RCC 7860 (cell line): ENCODE measurements at regions not wholly inside any gene's neighbourhood (a gene's known extent, or its start where the extent isn't known, plus 50 kb on each side); places are given as distances from the start of the nearest gene placed in this dataset.
"Not testable (repeated sequence)": the region's sequence is repeated elsewhere in the genome, so short reads cannot be mapped to it uniquely, and the experiment has no call there.

Source experiments
- DNase-seq: peaks from one replicate; pipeline ENCODE4 v3.0.0-alpha.2; 2015; ENCODE audit warnings: low spot score
- FAIRE-seq: peaks from 2 replicates; lab custom pipeline; 2012; peaks lifted over from hg19 to GRCh38; lab: Jason Lieb, UNC

DNA sequence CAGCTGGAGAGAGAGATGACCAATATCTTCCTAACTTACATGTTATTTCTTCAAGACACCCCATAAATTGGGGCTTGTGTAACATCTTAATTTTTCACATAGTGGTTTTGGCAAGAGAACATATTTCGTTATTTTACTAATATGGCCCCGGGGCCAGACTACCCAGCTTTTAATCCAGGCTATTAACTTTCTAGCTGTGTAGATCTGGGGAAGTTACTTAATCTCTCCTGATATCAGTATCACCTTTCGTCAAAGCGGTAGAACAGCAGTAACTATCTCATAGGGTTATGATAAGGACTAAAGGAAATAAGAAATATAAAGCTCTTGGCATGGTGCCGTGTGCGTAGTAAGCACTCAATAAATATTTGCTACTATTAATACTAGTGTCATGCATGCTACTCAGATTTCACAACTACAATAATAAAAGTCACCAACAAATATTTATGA, 71.6 kb upstream of the LYZL1 start:
- no peak for FAIRE-seq
- DNase-seq = no peak

DNA sequence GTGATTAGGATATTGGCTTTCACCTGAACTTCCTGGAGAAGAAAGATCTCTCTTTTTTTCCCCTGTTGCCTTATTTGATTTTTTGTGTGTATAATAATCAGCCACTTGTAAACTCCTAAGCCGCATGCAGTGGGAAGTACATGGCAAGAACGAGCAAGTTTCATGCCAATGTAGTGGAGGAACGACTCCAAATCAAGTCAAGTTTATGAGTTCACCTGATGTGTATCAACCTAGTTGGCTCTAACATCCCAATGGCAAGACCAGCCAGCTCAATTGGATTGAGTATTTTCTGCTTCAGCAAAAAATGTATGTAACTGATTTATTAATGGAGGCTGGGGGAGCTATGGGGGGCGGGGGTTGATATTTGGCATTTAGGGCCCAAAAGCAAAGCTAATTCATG, 65.5 kb upstream of the LYZL1 start:
- DNase-seq (no peak), FAIRE-seq (no peak)

- DNase-seq = no peak
- no peak for FAIRE-seq
These were observed 64.2 kb upstream of the LYZL1 start for GRCh38 chr10:29224631-29225030.

- FAIRE-seq = no peak
- DNase-seq = no peak
These were observed 61.7 kb upstream of the LYZL1 start for GRCh38 chr10:29227201-29227600.

- DNase-seq = no peak
- no peak for FAIRE-seq
These were observed 60.3 kb upstream of the LYZL1 start for GRCh38 chr10:29228562-29228961.

- DNase-seq (no peak), FAIRE-seq (no peak)
These were observed 59.6 kb upstream of the LYZL1 start for GRCh38 chr10:29229258-29229705.

GRCh38 chr10:29236910-29237309, 52.0 kb upstream of the LYZL1 start:
- not testable (repeated sequence) for DNase-seq, FAIRE-seq

- FAIRE-seq = no peak
- no peak for DNase-seq
These were observed 51.1 kb upstream of the LYZL1 start for GRCh38 chr10:29237786-29238185.

DNA sequence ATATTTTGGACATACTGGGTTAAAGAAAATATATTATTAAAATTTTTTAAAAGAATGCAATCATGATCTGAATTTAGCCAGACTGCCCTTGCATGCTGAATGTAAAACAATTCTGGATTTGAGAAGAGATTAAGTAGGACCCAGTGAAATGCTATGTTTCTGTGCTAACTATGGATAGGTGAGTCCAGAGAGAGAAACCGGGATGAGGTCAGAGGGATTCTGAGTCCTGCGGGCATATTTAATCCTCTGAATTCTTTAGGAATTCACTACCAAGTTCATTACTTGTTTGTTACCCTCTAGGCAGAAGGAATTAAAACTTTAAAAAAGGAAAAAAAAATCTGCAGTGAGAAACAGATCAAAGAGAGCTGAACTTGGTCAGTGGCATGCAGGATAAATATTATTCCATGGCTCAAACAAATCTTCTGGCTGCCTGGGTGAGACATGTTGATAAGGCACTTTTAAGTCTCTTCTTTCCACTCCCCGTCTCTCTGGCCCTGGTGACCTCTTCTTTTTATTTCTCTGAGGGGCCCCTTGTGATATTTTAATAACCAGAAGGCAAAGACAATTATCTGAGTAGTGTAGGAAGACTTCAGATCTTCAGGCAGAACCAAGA, 50.2 kb upstream of the LYZL1 start:
- FAIRE-seq (no peak), DNase-seq (no peak)
